NB4 (cell line): ENCODE measurements at regions not wholly inside any gene's neighbourhood (a gene's known extent, or its start where the extent isn't known, plus 50 kb on each side); places are given as distances from the start of the nearest gene placed in this dataset.

Experiments
- DNase-seq: peaks from one replicate; pipeline ENCODE4 v3.0.0; 2010; ENCODE audit warnings: low read depth
- H3K4me3 ChIP-seq: one replicate; pipeline ENCODE4 v1.5.1; 2011; ENCODE audit warnings: mild to moderate bottlenecking, low read depth, low read length, moderate library complexity
- CTCF ChIP-seq: IDR thresholded peaks from one replicate; pipeline ENCODE4 v1.5.1; 2012; ENCODE audit warnings: low read depth, low read length
- MAX ChIP-seq: IDR thresholded peaks from 2 replicates; pipeline ENCODE4 v1.6.1; 2011; ENCODE audit warnings: low read depth, low read length
- MYC ChIP-seq: IDR thresholded peaks from 2 replicates; pipeline ENCODE4 v1.6.1; 2011; ENCODE audit warnings: low read depth, low read length
- POLR2A ChIP-seq: IDR thresholded peaks from 2 replicates; pipeline ENCODE4 v1.6.1; 2011; ENCODE audit warnings: mild to moderate bottlenecking; ENCODE audit not compliant: insufficient read length; ENCODE audit errors: extremely low read depth

DNA sequence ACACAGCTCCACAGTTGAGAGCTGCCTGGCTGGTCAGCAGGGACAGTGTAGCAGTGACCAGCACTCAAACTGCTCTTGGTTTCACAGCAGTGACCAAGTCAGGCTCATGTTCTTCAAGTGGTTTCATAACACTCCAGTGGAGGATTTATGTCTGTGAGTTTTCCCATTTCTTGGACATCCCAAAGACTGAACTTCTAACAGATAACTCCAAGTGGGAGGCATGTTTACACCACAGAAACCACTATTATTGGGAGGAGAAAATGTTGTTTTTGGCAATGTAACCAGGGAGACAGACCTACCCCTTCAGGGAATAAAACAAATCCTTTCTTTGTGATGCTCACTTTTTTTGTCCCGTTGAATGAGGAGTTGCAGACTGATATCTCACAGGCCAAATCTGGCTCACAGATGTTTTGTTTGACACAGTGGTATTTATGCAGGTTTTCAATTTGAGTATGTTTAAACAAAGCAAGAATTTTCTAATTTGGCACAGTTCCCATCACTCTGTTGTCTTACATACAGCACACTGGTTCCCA, 141.5 kb downstream of the RMI1 start:
- no peak for DNase-seq
- TF ChIP-seq MAX (no peak), MYC (no peak), CTCF (no peak), POLR2A (no peak)
- no peak overlapping the region for H3K4me3 ChIP-seq

GRCh38 chr9:84122572-84122971, 142.0 kb downstream of the RMI1 start:
- TF ChIP-seq MAX (no peak), MYC (no peak), CTCF (no peak), POLR2A (no peak)
- DNase-seq: no peak
- no peak overlapping the region for H3K4me3 ChIP-seq

GRCh38 chr9:84123648-84124406, 143.2 kb downstream of the RMI1 start:
- DNase-seq: no peak
- no peak overlapping the region for H3K4me3 ChIP-seq
- no peak for TF ChIP-seq POLR2A
- no peak for TF ChIP-seq MAX
- no peak for TF ChIP-seq CTCF
- TF ChIP-seq MYC: no peak

- no peak for DNase-seq
- H3K4me3 ChIP-seq: no peak overlapping the region
- TF ChIP-seq POLR2A (no peak), CTCF (no peak), MAX (no peak), MYC (no peak)
These were observed 144.4 kb downstream of the RMI1 start for GRCh38 chr9:84125046-84125445.

DNA sequence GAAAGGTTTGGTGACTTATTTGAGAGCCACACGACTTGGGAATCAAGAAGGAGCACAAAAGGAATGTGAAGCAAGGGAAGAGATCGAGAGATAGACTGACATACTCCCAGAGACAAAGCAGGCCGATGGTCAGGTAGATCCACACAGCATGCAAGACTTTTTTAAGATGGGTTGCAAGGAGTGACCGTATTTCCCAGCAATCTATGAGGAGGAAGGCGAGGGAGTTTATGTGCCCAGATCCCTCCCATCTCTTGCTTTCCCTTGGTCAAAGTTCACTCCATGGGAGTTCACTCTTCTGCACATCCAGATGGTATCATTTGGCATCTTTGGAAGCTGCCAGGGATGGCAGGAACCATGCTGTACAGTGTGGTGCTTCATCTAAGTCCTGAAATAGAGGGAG, 148.9 kb downstream of the RMI1 start:
- no peak overlapping the region for H3K4me3 ChIP-seq
- TF ChIP-seq MAX (no peak), POLR2A (no peak), CTCF (no peak), MYC (no peak)
- no peak for DNase-seq
